Posterior vena cava (tissue), 2 donors: ENCODE measurements at regions not wholly inside any gene's neighbourhood (a gene's known extent, or its start where the extent isn't known, plus 50 kb on each side); places are given as distances from the start of the nearest gene placed in this dataset.

Experiments
- DNase-seq: peaks from one replicate; pipeline ENCODE4 v3.0.0-alpha.2; 2020; ENCODE audit warnings: low spot score
- intact Hi-C, 2 donors: fragments of 100-400 bp; cut with DNase I; formaldehyde crosslinking; loops; one replicate each; pipeline versions ENCODE4 v1.14.1 to v1.14.2; 2022 to 2023
- donor health status: DM: yes; HTN: yes; CAD: no.
- donor health status: DM: yes; HTN: yes; CAD: no.

DNA sequence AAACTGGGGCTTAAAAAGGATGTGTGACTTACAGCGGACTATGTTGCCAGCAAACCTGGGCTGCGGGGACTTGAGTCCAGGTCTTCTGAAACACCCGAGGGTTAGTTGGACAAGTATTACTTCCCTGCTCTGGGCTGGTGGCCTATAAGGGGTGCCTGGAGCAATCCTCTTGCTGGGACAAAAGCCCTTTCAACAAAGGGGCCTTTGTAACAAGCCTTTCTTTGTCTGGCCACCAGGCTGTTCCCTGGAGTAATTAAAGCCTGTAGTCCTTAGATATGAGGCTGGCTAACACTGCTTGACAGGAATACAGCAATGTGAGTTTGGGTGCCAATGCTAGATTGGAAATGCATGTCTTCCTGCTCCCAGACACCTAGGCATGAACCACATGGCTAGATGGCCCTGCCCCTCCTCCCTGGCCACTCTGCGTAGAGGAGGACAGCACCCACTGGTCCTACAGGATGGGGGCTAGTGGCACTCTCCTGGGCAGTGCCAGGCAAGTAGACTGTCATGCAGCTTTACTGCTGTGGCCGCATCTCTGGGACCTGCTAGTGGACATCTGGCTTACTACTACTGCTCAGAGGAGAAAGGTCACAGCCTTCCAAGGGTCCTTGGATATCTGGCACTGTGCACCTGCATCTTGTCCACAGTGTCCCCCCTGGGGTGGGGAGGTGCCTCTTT lies 343.1 kb downstream of the ZSWIM6 start:
- no peak for DNase-seq
- intact Hi-C loops, result no loop called here

DNA sequence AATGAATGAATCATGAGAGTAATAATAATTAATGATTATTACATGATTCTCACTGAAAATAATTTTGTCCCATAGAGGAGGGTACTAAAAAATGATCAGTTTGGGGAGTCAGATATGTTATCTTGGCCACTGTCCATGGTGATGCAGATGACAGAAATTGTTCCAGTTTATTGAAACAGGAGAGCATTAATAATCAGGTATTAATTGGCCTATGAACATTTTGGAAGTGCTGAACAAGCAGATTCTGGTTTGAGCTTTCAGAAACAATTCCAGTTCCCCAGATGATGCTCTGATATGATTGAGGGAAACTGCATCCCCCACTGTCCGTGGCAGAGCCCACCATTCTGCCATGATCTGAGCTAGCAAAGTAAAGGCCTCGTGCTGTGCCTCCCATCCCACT lies 345.2 kb downstream of the ZSWIM6 start:
- DNase-seq, result no peak
- intact Hi-C loops, result no loop called here

DNA sequence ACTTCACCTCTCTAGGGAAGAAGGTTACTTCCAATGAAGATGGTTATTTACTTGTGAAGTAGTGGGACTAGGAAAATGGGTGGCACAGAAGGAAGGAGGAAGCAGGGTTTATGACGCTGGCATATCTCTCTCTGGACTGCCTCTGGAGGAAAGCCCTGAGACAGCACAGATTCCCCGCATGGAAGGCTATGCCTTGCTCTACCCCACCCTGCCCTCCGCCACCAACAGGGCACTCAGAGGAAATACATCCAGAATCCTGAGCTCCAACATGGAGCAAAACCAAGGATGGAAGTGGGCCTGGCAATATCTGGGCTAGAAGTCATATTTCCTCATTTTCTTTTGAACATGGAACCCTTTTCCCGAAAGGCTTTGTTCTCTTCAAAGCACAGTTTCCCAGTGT lies 346.9 kb downstream of the ZSWIM6 start:
- intact Hi-C loops, result no loop called here
- DNase-seq, result no peak

DNA sequence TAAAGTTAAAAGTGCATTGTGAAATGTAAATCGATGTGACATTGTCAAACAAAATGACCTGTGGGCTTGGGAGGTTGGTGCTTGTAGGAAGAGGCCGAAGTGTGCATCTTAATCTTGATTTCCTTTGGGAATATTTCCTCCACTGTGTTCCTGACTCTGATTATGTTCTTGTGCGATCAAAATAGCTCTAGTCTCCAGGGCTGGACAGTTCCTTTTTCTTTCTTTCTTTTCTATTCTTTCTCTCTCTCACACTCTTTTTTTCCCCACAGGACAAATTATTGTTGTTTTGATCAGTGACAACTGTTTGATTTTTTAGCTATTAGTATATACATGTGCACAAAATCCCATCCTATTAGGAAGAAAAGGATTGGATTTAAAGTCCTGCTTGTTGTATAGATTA lies 347.5 kb downstream of the ZSWIM6 start:
- intact Hi-C loops, result no loop called here
- no peak for DNase-seq

DNA sequence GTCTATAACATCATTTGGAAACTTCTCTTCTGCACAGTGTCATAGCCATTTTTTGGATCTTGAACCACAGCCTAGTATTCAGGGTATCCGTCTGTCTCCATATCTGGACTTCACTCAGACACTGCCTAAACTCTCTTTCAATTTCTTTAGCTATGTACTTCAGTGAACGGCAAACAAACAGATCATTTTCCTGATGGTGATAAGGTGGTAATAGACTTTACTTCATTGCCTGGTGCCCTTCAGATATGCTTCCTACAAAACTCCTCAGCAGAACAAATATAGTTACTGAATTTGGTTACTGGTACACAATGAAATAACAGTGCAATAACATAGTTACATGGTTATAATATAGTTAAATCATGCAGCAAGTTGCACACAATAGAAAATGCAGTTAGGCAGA lies 348.2 kb downstream of the ZSWIM6 start:
- no peak for DNase-seq
- intact Hi-C loops, result no loop called here

DNA sequence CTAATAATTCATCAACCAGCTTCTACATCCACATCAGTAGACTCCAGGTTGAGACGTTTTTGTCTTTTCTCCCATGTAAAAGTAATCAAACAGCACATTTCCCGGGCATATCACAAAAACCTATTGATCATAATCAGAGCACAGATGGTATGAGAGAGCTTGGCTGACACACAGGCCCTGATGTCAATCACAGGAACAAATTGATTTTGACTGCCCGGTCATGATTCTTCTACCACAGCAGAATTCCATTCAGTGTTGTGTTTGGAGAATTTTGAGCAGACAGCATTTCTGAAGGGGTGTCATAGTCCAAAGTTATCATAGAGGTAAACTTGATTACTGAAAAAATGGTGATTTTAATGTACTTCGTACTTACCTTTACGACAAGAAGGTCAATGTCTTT lies 351.1 kb downstream of the ZSWIM6 start:
- intact Hi-C loops, result no loop called here
- DNase-seq, result no peak

DNA sequence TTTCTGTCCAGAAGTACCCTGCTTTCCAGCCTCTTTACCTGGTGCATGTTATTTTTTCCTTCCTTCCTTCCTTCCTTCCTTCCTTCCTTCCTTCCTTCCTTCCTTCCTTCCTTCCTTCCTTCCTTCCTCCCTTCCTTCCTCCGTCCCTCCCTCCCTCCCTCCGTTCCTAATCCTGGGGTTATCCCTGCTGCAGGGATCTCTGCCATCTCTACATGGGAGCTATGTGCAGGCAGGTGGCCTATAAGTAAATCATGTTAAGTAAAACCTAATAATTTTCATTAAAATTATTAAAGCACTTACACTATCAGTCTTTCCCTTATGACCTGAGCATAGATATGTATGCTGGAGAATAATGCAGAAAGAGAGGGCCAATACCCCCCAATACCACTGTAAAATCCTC lies 351.9 kb downstream of the ZSWIM6 start:
- intact Hi-C loops, result no loop called here
- DNase-seq, result no peak

DNA sequence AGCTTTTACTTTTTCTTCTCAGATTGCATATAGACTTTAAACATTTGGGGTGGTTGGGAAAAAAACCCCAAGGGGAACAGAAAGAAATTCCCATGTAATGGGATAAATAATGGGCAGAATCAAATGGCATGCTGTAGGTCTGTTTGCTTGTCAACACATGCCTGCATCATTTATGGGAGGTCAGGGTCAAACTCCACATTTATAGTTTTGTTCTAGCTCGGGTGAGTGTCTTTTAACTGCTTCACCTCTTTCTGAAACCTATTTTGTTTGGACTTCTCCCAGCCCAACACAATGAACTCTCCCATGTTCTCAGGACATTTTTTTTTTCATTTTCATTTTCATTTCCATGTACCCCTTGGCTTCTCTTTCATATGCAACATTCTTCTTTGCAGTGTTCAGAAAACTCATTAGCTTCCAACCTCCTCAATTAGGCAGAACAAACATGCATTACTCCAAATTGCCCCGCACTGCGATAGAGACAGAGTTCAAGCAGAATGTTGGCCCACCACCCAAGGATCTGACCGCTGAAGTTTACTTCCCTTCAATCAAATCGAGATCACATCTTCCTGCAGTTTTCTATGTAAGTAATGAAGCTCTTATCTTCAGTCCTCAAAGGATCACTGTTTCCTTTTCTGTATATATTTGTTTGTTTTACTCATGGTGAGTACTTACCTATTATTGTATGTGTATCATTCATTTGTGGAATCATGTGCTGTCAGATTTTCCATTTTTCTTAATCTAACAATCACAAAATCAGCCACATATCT lies 354.6 kb downstream of the ZSWIM6 start:
- no peak for DNase-seq
- intact Hi-C loops, result no loop called here

DNA sequence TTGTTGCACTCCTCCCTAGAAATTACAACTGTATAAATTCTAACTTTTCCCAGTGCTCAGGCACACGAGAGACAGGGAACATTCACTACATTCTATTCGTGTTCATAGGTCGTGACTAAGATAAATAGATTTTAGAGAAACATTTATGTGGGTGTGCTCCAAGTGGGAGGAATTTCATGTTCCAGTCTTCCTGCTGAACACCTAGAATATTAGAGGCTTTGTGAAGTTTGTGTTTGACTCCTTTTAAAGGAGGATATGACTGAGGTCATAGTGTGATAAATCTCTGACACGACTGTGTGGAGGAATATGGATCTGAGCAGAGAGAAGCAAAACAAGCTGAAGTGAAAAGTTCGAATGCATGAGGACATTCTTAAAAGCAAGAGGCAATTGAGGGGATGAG lies 355.3 kb downstream of the ZSWIM6 start:
- intact Hi-C loops, result no loop called here
- DNase-seq, result no peak

DNA sequence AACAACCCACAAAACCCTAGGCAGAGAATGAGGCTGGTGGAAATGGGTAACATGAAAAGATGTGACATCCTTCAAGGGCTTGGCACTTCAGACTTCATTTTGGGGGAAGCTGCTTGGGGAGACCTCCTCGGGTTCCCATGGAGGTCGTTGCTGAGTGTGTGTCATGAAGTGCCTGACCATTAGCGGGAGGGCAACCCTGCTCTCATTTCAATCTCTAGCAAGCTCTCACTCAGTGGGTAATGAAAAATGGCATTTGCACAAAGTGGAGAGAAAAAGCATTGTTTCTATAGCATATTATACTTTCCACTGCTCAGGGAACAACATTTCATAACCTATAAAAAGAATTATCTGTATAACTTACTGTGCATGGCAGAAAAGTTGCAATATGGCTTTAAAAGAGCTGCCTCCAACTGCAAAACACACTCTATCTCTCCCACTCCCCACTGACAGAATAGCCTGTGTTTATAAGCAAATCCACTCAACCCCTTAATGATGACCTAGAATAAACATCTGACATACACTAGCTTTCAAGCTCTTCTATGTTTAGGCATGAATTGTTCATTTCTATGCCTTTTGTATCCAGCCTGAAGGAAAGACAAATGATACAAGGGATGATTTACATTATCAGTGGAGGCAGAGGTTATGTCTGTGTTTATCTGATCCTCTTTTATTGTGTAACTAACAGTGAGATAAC lies 357.2 kb downstream of the ZSWIM6 start:
- no peak for DNase-seq
- intact Hi-C loops, result no loop called here

DNA sequence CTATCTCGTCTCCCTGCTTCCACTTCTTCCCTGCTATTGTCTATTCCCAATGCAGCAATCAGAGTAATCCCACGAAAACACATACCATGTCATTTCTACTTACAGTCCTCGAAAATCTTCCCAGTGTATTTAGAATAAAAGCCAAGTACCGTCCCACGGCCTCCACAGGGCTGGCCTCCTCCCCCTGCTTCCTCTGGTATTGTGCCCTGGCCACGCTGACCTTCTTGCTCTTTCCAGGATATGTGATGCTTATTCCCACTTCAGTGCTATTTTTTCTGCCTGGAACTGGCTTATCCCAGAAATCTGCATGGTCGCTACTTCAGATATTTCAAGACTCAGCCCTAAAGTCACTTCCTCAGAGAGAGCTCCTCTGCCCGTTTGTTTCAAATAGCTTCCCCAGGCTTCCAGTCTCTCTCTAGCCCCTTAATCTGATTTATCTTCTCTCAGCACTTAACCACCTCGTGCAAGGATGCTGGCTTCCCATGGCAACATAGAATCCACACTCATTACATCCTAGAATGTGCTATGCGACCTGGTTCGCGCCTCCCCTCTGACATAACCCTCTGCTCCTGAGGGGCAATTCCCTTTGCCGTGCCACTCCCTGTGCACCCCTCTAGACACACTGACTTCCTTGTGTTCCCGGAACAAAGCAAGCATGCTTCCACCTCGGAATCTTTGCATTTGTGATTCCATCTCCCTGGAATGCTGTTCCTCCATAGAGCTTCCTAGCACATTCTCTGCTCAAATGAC lies 365.9 kb downstream of the ZSWIM6 start:
- no peak for DNase-seq
- intact Hi-C loops, result no loop called here

DNA sequence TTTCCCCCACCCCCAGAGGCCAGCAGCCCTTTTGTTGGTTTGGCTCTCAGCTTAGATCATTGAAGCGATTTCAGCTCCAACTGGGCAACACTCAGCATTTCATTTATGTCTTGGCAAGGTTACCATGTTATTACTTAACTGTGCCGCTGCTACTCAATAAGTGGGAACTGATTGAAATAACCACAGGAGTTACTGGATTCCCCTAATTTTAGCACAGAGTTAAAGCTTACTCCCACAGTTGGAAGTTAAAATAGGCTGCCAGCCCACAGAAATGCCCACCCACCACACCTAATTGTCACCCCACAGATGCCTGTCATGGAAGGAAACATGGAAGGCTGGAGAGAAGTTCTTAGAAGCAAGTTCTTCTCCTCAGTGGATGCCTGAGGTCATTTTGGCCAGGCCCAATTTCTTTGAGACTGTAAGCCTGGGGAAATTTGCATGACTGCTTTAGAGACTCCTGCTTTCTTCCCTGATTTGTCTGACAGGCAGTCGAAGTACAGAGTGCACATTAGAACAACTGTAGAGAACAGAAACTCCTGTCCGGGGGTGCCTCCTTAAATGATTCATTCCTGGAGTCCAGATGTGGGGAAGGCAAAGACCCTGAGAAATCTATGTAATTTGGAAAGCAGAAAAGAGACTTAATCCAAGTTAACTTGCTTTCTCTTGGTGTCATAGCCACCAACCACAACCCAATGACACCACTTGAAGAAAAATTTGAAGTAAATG lies 370.0 kb downstream of the ZSWIM6 start:
- intact Hi-C loops, result no loop called here

DNA sequence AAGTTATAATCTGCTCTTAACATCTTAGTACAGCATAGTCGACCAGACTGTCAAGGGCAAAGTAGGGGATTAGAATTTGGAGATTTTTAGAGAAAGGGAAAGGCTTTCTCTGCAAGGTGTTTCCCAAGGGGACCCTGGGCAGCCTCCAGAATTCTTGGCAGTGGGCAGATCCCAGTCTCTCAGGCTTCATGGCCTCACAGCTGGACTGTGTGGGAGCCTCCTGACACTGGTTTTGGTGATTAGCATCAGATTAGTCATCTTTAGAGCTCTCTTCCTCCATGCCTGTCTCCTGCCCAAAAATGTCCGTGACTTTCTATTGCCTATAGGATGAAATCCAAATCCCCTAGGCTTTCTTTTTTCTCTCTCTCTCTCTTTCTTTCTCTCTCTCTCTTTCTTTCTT lies 370.7 kb downstream of the ZSWIM6 start:
- DNase-seq, result no peak
- intact Hi-C loops, result no loop called here

More for the DNA sequence above, 370.0 kb downstream of the ZSWIM6 start:
- no peak for DNase-seq

DNA sequence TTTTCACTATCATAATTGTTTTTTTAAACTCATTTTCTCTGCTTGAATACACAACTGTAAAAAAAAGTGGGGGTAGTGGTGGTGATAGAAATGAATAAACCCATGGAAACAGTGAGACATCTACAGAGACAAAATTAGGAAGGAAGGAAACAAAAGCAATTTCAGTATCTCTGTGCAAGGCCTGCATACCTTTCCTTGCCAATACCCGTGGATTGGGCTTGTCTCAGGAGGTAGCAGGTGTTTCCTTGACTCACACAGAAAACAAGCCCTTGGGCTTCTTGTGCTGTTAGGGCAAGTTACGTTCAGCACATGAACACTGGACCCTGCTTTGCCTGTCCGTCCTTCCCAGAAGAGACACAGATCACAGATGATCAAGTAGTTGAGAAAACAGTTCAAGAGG lies 372.2 kb downstream of the ZSWIM6 start:
- intact Hi-C loops, result no loop called here
- DNase-seq, result no peak

DNA sequence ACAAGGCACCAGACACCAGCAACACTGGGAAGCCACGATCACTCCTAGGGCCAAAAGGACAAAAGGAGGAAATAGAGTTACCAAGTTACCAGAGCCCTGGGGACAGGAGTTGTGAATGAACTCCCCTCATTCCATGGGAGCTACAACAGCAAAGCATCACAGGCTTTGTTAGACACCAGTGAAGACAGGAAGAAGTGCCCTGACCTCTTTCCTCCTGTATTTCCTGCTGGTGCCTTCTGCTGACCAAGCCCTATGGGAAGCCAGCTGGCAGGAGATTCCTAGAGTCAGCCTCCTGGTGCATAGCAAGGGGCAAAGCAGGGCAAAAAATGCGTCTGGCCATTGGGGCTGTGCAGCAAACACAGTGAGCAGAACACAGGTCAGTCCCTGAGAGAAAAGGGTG lies 374.7 kb downstream of the ZSWIM6 start:
- intact Hi-C loops, result no loop called here
- no peak for DNase-seq

DNA sequence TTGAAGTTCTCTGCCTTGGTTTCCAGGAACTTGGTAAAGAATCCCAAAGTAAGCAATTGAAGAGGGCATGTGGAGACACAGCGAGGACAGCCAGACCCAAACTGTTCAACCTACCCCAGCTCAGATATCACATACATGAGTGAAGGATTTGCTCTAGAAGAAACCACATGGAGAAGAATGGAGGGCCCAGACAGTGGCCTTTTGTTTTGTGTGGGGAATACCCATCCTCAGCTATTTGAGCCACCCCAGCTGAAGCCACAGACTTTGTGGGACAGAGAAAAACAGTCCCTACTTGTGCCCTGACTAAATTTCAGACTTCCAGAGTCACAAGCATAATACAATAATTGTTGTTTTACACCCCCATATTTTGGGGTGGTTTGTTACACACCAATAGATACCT lies 387.1 kb downstream of the ZSWIM6 start:
- no peak for DNase-seq

DNA sequence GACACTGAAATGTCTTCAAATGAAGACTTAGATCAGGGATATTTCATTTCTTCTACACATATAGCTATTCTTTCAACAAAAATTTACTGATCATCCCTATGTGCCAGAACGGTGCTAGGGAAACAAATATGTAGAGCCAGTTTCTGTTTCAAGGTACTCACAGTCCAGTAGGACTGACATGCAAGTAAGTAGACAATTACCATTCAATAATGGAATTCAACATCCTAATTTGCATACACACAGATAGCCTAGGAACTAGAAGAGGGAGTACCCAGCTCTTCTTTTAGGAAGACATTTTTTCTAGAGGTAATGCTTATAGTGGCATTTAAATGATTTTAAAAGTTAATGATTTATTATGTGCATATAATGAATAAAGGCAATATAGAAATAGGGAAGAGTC lies 388.8 kb downstream of the ZSWIM6 start:
- intact Hi-C loops, result no loop called here
- no peak for DNase-seq

More for the DNA sequence above, 387.1 kb downstream of the ZSWIM6 start:
- intact Hi-C loops, result no loop called here

DNA sequence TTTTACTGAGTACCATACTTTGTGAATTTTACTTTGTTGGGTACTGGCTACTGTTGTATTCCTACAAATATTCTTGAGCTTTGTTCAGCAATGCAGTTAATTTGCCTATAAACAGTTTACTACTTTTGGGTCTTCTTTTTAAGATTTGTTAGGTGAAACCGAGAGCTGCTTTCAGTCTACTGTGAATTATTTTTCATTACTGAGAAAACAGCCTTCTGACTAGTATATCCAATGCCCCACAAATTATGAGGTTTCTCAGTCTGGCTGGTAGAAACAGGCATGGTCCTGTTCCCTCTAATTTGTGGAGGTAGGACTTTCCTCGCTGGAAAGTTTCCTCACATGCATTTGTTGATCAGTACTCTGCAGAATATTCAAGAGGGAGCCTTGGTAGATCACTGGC lies 392.0 kb downstream of the ZSWIM6 start:
- intact Hi-C loops, result no loop called here
- DNase-seq, result no peak

DNA sequence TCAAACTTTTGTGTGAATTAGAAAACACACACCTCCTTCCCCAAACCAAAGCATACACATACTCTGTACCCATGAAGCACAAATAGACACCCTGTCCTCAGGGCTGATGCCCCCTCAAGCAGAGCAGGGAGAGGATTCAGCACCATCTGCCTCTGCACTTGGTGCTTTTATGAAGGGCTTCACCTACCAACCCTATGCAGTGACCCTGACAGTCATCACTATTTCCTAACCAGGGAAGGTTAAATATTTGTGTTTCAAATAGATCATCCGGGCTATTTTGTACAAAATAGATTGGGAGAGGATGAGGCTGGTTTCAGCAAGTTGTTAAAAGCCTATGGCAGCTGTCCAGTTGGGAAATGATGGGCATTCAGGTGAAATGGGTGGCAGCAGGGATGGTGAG lies 396.2 kb downstream of the ZSWIM6 start:
- no peak for DNase-seq
- intact Hi-C loops, result no loop called here
